HG02981 (cell line): ENCODE measurements at regions not wholly inside any gene's neighbourhood (a gene's known extent, or its start where the extent isn't known, plus 50 kb on each side); places are given as distances from the start of the nearest gene placed in this dataset.
"Not testable (repeated sequence)": the region's sequence is repeated elsewhere in the genome, so short reads cannot be mapped to it uniquely, and the experiment has no call there.

Experiments used
- ATAC-seq: cut with Tn5 transposase; IDR thresholded peaks from one replicate; pipeline ENCODE4 v1.9.1; 2021; ENCODE audit warnings: mild to moderate bottlenecking, moderate library complexity; ENCODE audit not compliant: unreplicated experiment

- no peak for ATAC-seq
Observed at GRCh38 chr17:14581186-14581830, 280.4 kb downstream of the HS3ST3B1 start.

- no peak for ATAC-seq
Observed at GRCh38 chr17:14580499-14580898, 279.6 kb downstream of the HS3ST3B1 start.

GRCh38 chr17:14579716-14580115 lies 278.8 kb downstream of the HS3ST3B1 start:
- no peak for ATAC-seq

GRCh38 chr17:14575471-14575953 lies 274.6 kb downstream of the HS3ST3B1 start:
- ATAC-seq, result no peak

GRCh38 chr17:14560325-14560724 lies 259.4 kb downstream of the HS3ST3B1 start:
- not testable (repeated sequence) for ATAC-seq

GRCh38 chr17:14559264-14560119 lies 258.6 kb downstream of the HS3ST3B1 start:
- ATAC-seq, result no peak

- no peak for ATAC-seq
Observed at GRCh38 chr17:14557480-14557879, 256.6 kb downstream of the HS3ST3B1 start.

GRCh38 chr17:14553847-14554246 lies 253.0 kb downstream of the HS3ST3B1 start:
- no peak for ATAC-seq

- ATAC-seq, result no peak
Observed at GRCh38 chr17:14552306-14552705, 251.4 kb downstream of the HS3ST3B1 start.

GRCh38 chr17:14547556-14547955 lies 246.7 kb downstream of the HS3ST3B1 start:
- no peak for ATAC-seq

- ATAC-seq, result no peak
Observed at GRCh38 chr17:14547016-14547415, 246.1 kb downstream of the HS3ST3B1 start.

- ATAC-seq, result no peak
Observed at GRCh38 chr17:14545156-14545906, 244.4 kb downstream of the HS3ST3B1 start.

- no peak for ATAC-seq
Observed at GRCh38 chr17:14541714-14542113, 240.8 kb downstream of the HS3ST3B1 start.

- no peak for ATAC-seq
Observed at GRCh38 chr17:14539801-14540200, 238.9 kb downstream of the HS3ST3B1 start.

- ATAC-seq, result not testable (repeated sequence)
Observed at GRCh38 chr17:14532242-14532641, 231.4 kb downstream of the HS3ST3B1 start.

- ATAC-seq, result no peak
Observed at GRCh38 chr17:14525551-14526455, 224.9 kb downstream of the HS3ST3B1 start.

GRCh38 chr17:14522795-14523387 lies 222.0 kb downstream of the HS3ST3B1 start:
- no peak for ATAC-seq

- ATAC-seq, result not testable (repeated sequence)
Observed at GRCh38 chr17:14518919-14519318, 218.0 kb downstream of the HS3ST3B1 start.

- ATAC-seq, result no peak
Observed at GRCh38 chr17:14514973-14515372, 214.1 kb downstream of the HS3ST3B1 start.

GRCh38 chr17:14513835-14514234 lies 213.0 kb downstream of the HS3ST3B1 start:
- no peak for ATAC-seq
